Thyroid gland (tissue), 4 donors: ENCODE measurements at regions not wholly inside any gene's neighbourhood (a gene's known extent, or its start where the extent isn't known, plus 50 kb on each side); places are given as distances from the start of the nearest gene placed in this dataset.

Source experiments
- CTCF ChIP-seq, 6 experiments: fragments of 200-600 bp in 3 of 6; fragments of 450-650 bp in 3 of 6; sonication (generic) in 3 of 6; IDR thresholded peaks; one replicate each; pipeline ENCODE4 v1.5.1; 2016 to 2019; ENCODE audit warnings: antibody characterized with exemption in 6 of 6, mild to moderate bottlenecking in 2 of 6, inconsistent platforms in 1 of 6, moderate library complexity in 1 of 6
- POLR2A ChIP-seq, 2 donors: fragments of 450-650 bp; IDR thresholded peaks; one replicate each; pipeline ENCODE4 v1.6.1; 2017; ENCODE audit warnings: antibody characterized with exemption in 2 of 2, mild to moderate bottlenecking in 2 of 2, moderate library complexity in 1 of 2

DNA sequence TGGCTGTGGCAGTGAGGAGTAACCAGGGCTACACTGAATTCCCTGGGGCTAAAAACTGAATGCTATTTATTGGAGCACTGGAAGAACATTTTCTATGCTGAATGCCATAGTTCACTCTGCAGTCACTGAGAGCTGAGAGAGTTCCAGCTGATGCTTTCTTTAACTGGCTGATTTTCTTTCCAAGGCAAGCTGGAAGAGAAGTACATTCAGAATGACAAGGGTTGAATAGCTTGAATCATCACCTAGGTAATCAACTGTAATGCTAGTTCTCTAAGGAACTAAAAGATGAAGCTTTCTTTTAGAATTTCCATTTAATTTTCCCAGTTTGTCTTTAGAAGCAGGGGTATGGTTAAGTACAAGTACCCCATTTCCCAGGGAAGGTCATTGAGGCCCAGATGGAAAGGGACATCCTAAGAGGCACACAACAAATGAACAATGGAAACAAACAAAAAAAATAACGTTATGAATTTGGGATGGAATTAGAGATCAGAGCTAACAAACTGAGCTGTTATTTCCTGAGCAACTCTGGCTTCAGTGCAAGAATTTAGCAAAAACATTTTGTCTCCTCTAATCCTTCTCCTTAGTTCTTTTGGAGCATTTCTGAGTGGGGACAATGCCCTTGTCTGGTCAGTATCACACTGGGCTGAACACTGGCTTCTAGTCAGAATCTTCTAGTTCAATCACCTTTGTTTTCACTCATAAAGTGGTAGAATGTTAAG is 132.8 kb upstream of the REG3A start:
- TF ChIP-seq CTCF (IDR thresholded peaks at IDR 0.05) (no peak), POLR2A (IDR thresholded peaks at IDR 0.05) (no peak)
